Eye (tissue), 1 donor: ENCODE measurements at regions not wholly inside any gene's neighbourhood (a gene's known extent, or its start where the extent isn't known, plus 50 kb on each side); places are given as distances from the start of the nearest gene placed in this dataset.

Experiments
- DNase-seq: peaks from one replicate; pipeline ENCODE4 v3.0.0-alpha.2; 2015

GRCh38 chr7:16135658-16136057 is 285.7 kb downstream of the CRPPA start:
- peak; percentile 14 for DNase-seq

- DNase-seq, result no peak
Measured at GRCh38 chr7:16130111-16131110, 290.9 kb downstream of the CRPPA start.

- peak; percentile 44 for DNase-seq
Measured at GRCh38 chr7:16129431-16130110, 291.8 kb downstream of the CRPPA start.

- no peak for DNase-seq
Measured at GRCh38 chr7:16123117-16123770, 298.1 kb downstream of the CRPPA start.

GRCh38 chr7:16121876-16122390 is 299.4 kb downstream of the CRPPA start:
- no peak for DNase-seq

- DNase-seq, result no peak
Measured at GRCh38 chr7:16115374-16115773, 306.0 kb downstream of the CRPPA start.

- no peak for DNase-seq
Measured at GRCh38 chr7:16114633-16115032, 306.7 kb downstream of the CRPPA start.

GRCh38 chr7:16114071-16114470 is 307.3 kb downstream of the CRPPA start:
- no peak for DNase-seq

- DNase-seq, result no peak
Measured at GRCh38 chr7:16113058-16113457, 308.3 kb downstream of the CRPPA start.

GRCh38 chr7:16106869-16107268 is 314.5 kb downstream of the CRPPA start:
- DNase-seq, result no peak

- DNase-seq, result no peak
Measured at GRCh38 chr7:16106300-16106699, 315.0 kb downstream of the CRPPA start.

GRCh38 chr7:16099302-16099849 is 322.0 kb downstream of the CRPPA start:
- DNase-seq, result no peak

- DNase-seq, result no peak
Measured at GRCh38 chr7:16098585-16099179, 322.7 kb downstream of the CRPPA start.

GRCh38 chr7:16098058-16098457 is 323.3 kb downstream of the CRPPA start:
- DNase-seq, result no peak

- DNase-seq, result no peak
Measured at GRCh38 chr7:16095171-16095950, 326.0 kb downstream of the CRPPA start.

- no peak for DNase-seq
Measured at GRCh38 chr7:16094651-16095050, 326.7 kb downstream of the CRPPA start.

- DNase-seq, result no peak
Measured at GRCh38 chr7:16092711-16093110, 328.6 kb downstream of the CRPPA start.

- no peak for DNase-seq
Measured at GRCh38 chr7:16091701-16092310, 329.5 kb downstream of the CRPPA start.

- no peak for DNase-seq
Measured at GRCh38 chr7:16089801-16090200, 331.5 kb downstream of the CRPPA start.

GRCh38 chr7:16089191-16089590 is 332.1 kb downstream of the CRPPA start:
- no peak for DNase-seq

GRCh38 chr7:16086743-16087142 is 334.6 kb downstream of the CRPPA start:
- no peak for DNase-seq
